ENCODE measurements at regions not wholly inside any gene's neighbourhood (a gene's known extent, or its start where the extent isn't known, plus 50 kb on each side); places are given as distances from the start of the nearest gene placed in this dataset.

- DNase-seq (ENCODE audit: extremely low read depth in 1 of 2, low read depth in 1 of 2), result no peak
Measured at GRCh38 chr4:106687026-106687425, 318.4 kb upstream of the GIMD1 start.

- DNase-seq (ENCODE audit: extremely low read depth in 1 of 2, low read depth in 1 of 2), result no peak
Measured at GRCh38 chr4:106681381-106681921, 312.9 kb upstream of the GIMD1 start.

GRCh38 chr4:106679063-106679462 is 310.5 kb upstream of the GIMD1 start:
- no peak for DNase-seq (ENCODE audit: extremely low read depth in 1 of 2, low read depth in 1 of 2)

GRCh38 chr4:106677213-106677612 is 308.6 kb upstream of the GIMD1 start:
- DNase-seq (ENCODE audit: extremely low read depth in 1 of 2, low read depth in 1 of 2), result no peak

GRCh38 chr4:106676173-106676921 is 307.8 kb upstream of the GIMD1 start:
- no peak for DNase-seq (ENCODE audit: extremely low read depth in 1 of 2, low read depth in 1 of 2)

GRCh38 chr4:106671716-106672115 is 303.1 kb upstream of the GIMD1 start:
- no peak for DNase-seq (ENCODE audit: extremely low read depth in 1 of 2, low read depth in 1 of 2)

GRCh38 chr4:106670976-106671375 is 302.4 kb upstream of the GIMD1 start:
- no peak for DNase-seq (ENCODE audit: extremely low read depth in 1 of 2, low read depth in 1 of 2)

- DNase-seq (ENCODE audit: extremely low read depth in 1 of 2, low read depth in 1 of 2), result no peak
Measured at GRCh38 chr4:106659371-106659770, 290.8 kb upstream of the GIMD1 start.

- DNase-seq (ENCODE audit: extremely low read depth in 1 of 2, low read depth in 1 of 2), result no peak
Measured at GRCh38 chr4:106652095-106652494, 283.5 kb upstream of the GIMD1 start.

- no peak for DNase-seq (ENCODE audit: extremely low read depth in 1 of 2, low read depth in 1 of 2)
Measured at GRCh38 chr4:106650701-106651100, 282.1 kb upstream of the GIMD1 start.

GRCh38 chr4:106647451-106647850 is 278.9 kb upstream of the GIMD1 start:
- DNase-seq (ENCODE audit: extremely low read depth in 1 of 2, low read depth in 1 of 2), result no peak

GRCh38 chr4:106629268-106629625 is 260.7 kb upstream of the GIMD1 start:
- no peak for DNase-seq (ENCODE audit: extremely low read depth in 1 of 2, low read depth in 1 of 2)

- no peak for DNase-seq (ENCODE audit: extremely low read depth in 1 of 2, low read depth in 1 of 2)
Measured at GRCh38 chr4:106628586-106629267, 260.1 kb upstream of the GIMD1 start.

- DNase-seq (ENCODE audit: extremely low read depth in 1 of 2, low read depth in 1 of 2), result no peak
Measured at GRCh38 chr4:106627051-106627450, 258.5 kb upstream of the GIMD1 start.

GRCh38 chr4:106624671-106625070 is 256.1 kb upstream of the GIMD1 start:
- DNase-seq (ENCODE audit: extremely low read depth in 1 of 2, low read depth in 1 of 2), result no peak

GRCh38 chr4:106618956-106619355 is 250.4 kb upstream of the GIMD1 start:
- no peak for DNase-seq (ENCODE audit: extremely low read depth in 1 of 2, low read depth in 1 of 2)

- no peak for DNase-seq (ENCODE audit: extremely low read depth in 1 of 2, low read depth in 1 of 2)
Measured at GRCh38 chr4:106615961-106616360, 247.4 kb upstream of the GIMD1 start.

- DNase-seq (ENCODE audit: extremely low read depth in 1 of 2, low read depth in 1 of 2), result no peak
Measured at GRCh38 chr4:106615410-106615945, 246.9 kb upstream of the GIMD1 start.

- no peak for DNase-seq (ENCODE audit: extremely low read depth in 1 of 2, low read depth in 1 of 2)
Measured at GRCh38 chr4:106614441-106614840, 245.9 kb upstream of the GIMD1 start.

GRCh38 chr4:106609917-106610316 is 241.3 kb upstream of the GIMD1 start:
- no peak for DNase-seq (ENCODE audit: extremely low read depth in 1 of 2, low read depth in 1 of 2)

GRCh38 chr4:106607558-106607957 is 239.0 kb upstream of the GIMD1 start:
- DNase-seq (ENCODE audit: extremely low read depth in 1 of 2, low read depth in 1 of 2), result no peak
